WTC11 (cell line): ENCODE measurements at regions not wholly inside any gene's neighbourhood (a gene's known extent, or its start where the extent isn't known, plus 50 kb on each side); places are given as distances from the start of the nearest gene placed in this dataset.

ENCODE experiments used
- ATAC-seq: fragments of 200-7000 bp; cut with Tn5 transposase; 2 replicates; pipeline ENCODE4 v1.10.0; 2021; ENCODE audit warnings: mild to moderate bottlenecking, moderate library complexity
- CTCF ChIA-PET: fragments of 300-600 bp; sonication (Branson Sonifier 250); formaldehyde crosslinking; loops from one replicate; lab custom pipeline; 2021; ENCODE audit warnings: antibody characterized with exemption; lab: Charles Lee
- POLR2A ChIA-PET: fragments of 350-600 bp; sonication (Branson Sonifier 250); formaldehyde crosslinking; loops from one replicate; lab custom pipeline; 2021; ENCODE audit warnings: antibody characterized with exemption; lab: Charles Lee
- DNase-seq: peaks from one replicate; pipeline ENCODE4 v3.0.0; 2021; ENCODE audit warnings: low spot score
- H3K27ac Mint-ChIP-seq: 2 replicates; pipeline ENCODE4 v1.8.0; 2021; ENCODE audit warnings: mixed read lengths
- H3K27me3 Mint-ChIP-seq: 2 replicates; pipeline ENCODE4 v1.8.0; 2021; ENCODE audit warnings: low read depth, mild to moderate bottlenecking, moderate library complexity, mixed read lengths
- H3K36me3 Mint-ChIP-seq: 2 replicates; pipeline ENCODE4 v1.8.0; 2021; ENCODE audit warnings: mixed read lengths
- H3K4me1 Mint-ChIP-seq: 2 replicates; pipeline ENCODE4 v1.8.0; 2022; ENCODE audit warnings: mixed read lengths
- H3K4me3 Mint-ChIP-seq: 2 replicates; pipeline ENCODE4 v1.8.0; 2021; ENCODE audit warnings: mild to moderate bottlenecking, moderate library complexity, mixed read lengths
- H3K9me3 Mint-ChIP-seq: 2 replicates; pipeline ENCODE4 v1.8.0; 2021; ENCODE audit warnings: mixed read lengths
- AR ChIP-seq: fragments of 250-450 bp; sonication (Bioruptor Pico); IDR thresholded peaks from 2 replicates; pipeline ENCODE4 v1.9.0; 2021; ENCODE audit warnings: mild to moderate bottlenecking
- CBFB ChIP-seq: sonication (generic); formaldehyde crosslinking; IDR thresholded peaks from 2 replicates; pipeline ENCODE4 v1.8.1; 2022; ENCODE audit warnings: mild to moderate bottlenecking, low read depth, missing genetic modification reagents
- EMX1 ChIP-seq: fragments of 250-450 bp; sonication (Bioruptor Pico); IDR thresholded peaks from 2 replicates; pipeline ENCODE4 v1.8.0; 2021; ENCODE audit warnings: mild to moderate bottlenecking
- ESRRA ChIP-seq: sonication (generic); formaldehyde crosslinking; IDR thresholded peaks from 2 replicates; pipeline ENCODE4 v1.8.1; 2022; ENCODE audit warnings: mild to moderate bottlenecking, missing genetic modification reagents, borderline replicate concordance
- GABPB1 ChIP-seq: sonication (generic); formaldehyde crosslinking; IDR thresholded peaks from 2 replicates; pipeline ENCODE4 v1.8.1; 2023; ENCODE audit warnings: mild to moderate bottlenecking, missing genetic modification reagents
- GRHL2 ChIP-seq: fragments of 250-450 bp; sonication (Bioruptor Pico); IDR thresholded peaks from 2 replicates; pipeline ENCODE4 v1.8.0; 2022; ENCODE audit warnings: mild to moderate bottlenecking, moderate library complexity; ENCODE audit not compliant: insufficient replicate concordance, severe bottlenecking
- GTF2I ChIP-seq: fragments of 250-450 bp; sonication (Bioruptor Pico); conservative IDR thresholded peaks from 2 replicates; pipeline ENCODE4 v1.4.0; 2021; ENCODE audit warnings: mild to moderate bottlenecking
- HMGA2 ChIP-seq: fragments of 250-450 bp; sonication (Bioruptor Pico); IDR thresholded peaks from 2 replicates; pipeline ENCODE4 v1.4.0; 2021; ENCODE audit warnings: mild to moderate bottlenecking, moderate library complexity
- IRF2 ChIP-seq: sonication (generic); formaldehyde crosslinking; IDR thresholded peaks from 2 replicates; pipeline ENCODE4 v1.8.0; 2022; ENCODE audit warnings: low read depth, missing genetic modification reagents, borderline replicate concordance
- JAZF1 ChIP-seq: fragments of 250-450 bp; sonication (Bioruptor Pico); IDR thresholded peaks from 2 replicates; pipeline ENCODE4 v1.9.0; 2021; ENCODE audit warnings: moderate library complexity, mild to moderate bottlenecking, inconsistent platforms
- JUN ChIP-seq: sonication (generic); formaldehyde crosslinking; IDR thresholded peaks from 2 replicates; pipeline ENCODE4 v1.8.0; 2023; ENCODE audit warnings: mild to moderate bottlenecking, missing genetic modification reagents
- MLX ChIP-seq: sonication (generic); formaldehyde crosslinking; IDR thresholded peaks from 2 replicates; pipeline ENCODE4 v1.8.1; 2023; ENCODE audit warnings: mild to moderate bottlenecking, missing genetic modification reagents, moderate library complexity
- NFATC4 ChIP-seq: fragments of 250-450 bp; sonication (Bioruptor Pico); IDR thresholded peaks from 2 replicates; pipeline ENCODE4 v1.9.0; 2021; ENCODE audit warnings: mild to moderate bottlenecking
- NR1H2 ChIP-seq: sonication (generic); formaldehyde crosslinking; IDR thresholded peaks from 2 replicates; pipeline ENCODE4 v1.9.0; 2021; ENCODE audit warnings: mild to moderate bottlenecking, moderate library complexity, missing genetic modification reagents
- NR2C2 ChIP-seq: sonication (generic); formaldehyde crosslinking; IDR thresholded peaks from 2 replicates; pipeline ENCODE4 v1.8.0; 2022; ENCODE audit warnings: mild to moderate bottlenecking, missing genetic modification reagents
- OVOL2 ChIP-seq: fragments of 250-450 bp; sonication (Bioruptor Pico); IDR thresholded peaks from 2 replicates; pipeline ENCODE4 v1.9.0; 2021; ENCODE audit warnings: mild to moderate bottlenecking, borderline replicate concordance
- PREB ChIP-seq: sonication (generic); formaldehyde crosslinking; IDR thresholded peaks from 2 replicates; pipeline ENCODE4 v1.8.1; 2022; ENCODE audit warnings: mild to moderate bottlenecking, missing genetic modification reagents, moderate library complexity, borderline replicate concordance
- PRRX2 ChIP-seq: fragments of 250-450 bp; sonication (Bioruptor Pico); IDR thresholded peaks from 2 replicates; pipeline ENCODE4 v1.8.0; 2021; ENCODE audit warnings: mild to moderate bottlenecking
- RORB ChIP-seq: fragments of 250-450 bp; sonication (Bioruptor Pico); IDR thresholded peaks from 2 replicates; pipeline ENCODE4 v1.9.0; 2021; ENCODE audit warnings: mild to moderate bottlenecking
- SMAD3 ChIP-seq: sonication (generic); formaldehyde crosslinking; IDR thresholded peaks from 2 replicates; pipeline ENCODE4 v1.8.0; 2022; ENCODE audit warnings: missing genetic modification reagents, mild to moderate bottlenecking, borderline replicate concordance
- TCF7 ChIP-seq: sonication (generic); formaldehyde crosslinking; IDR thresholded peaks from 2 replicates; pipeline ENCODE4 v1.8.0; 2022; ENCODE audit warnings: mild to moderate bottlenecking, low read depth, missing genetic modification reagents, moderate library complexity
- TEAD4 ChIP-seq: sonication (generic); formaldehyde crosslinking; IDR thresholded peaks from 2 replicates; pipeline ENCODE4 v1.8.0; 2022; ENCODE audit warnings: mild to moderate bottlenecking, missing genetic modification reagents
- ZBTB21 ChIP-seq: sonication (generic); formaldehyde crosslinking; IDR thresholded peaks from 2 replicates; pipeline ENCODE4 v1.8.1; 2023; ENCODE audit warnings: mild to moderate bottlenecking, missing genetic modification reagents, borderline replicate concordance
- ZMAT4 ChIP-seq: fragments of 250-450 bp; sonication (Bioruptor Pico); IDR thresholded peaks from 2 replicates; pipeline ENCODE4 v1.9.0; 2021; ENCODE audit warnings: mild to moderate bottlenecking
- ZNF219 ChIP-seq: sonication (generic); formaldehyde crosslinking; IDR thresholded peaks from 2 replicates; pipeline ENCODE4 v1.8.0; 2023; ENCODE audit warnings: missing genetic modification reagents, mild to moderate bottlenecking, borderline replicate concordance
- ZNF232 ChIP-seq: sonication (generic); formaldehyde crosslinking; IDR thresholded peaks from 2 replicates; pipeline ENCODE4 v1.8.0; 2022; ENCODE audit warnings: mild to moderate bottlenecking, missing genetic modification reagents
- ZNF396 ChIP-seq: fragments of 250-450 bp; sonication (Bioruptor Pico); IDR thresholded peaks from 2 replicates; pipeline ENCODE4 v1.8.0; 2021; ENCODE audit warnings: mild to moderate bottlenecking, moderate library complexity, borderline replicate concordance
- TF ChIP-seq, protein P1 (sequence below): sonication (generic); formaldehyde crosslinking; IDR thresholded peaks from 2 replicates; pipeline ENCODE4 v1.8.1; 2023; ENCODE audit warnings: mild to moderate bottlenecking, missing genetic modification reagents
- TF ChIP-seq, protein P2 (sequence below): sonication (generic); formaldehyde crosslinking; IDR thresholded peaks from 2 replicates; pipeline ENCODE4 v1.8.0; 2022; ENCODE audit warnings: mild to moderate bottlenecking, missing genetic modification reagents
- TF ChIP-seq, protein P3 (sequence below): sonication (generic); formaldehyde crosslinking; conservative IDR thresholded peaks from 2 replicates; pipeline ENCODE4 v1.8.1; 2022; ENCODE audit warnings: mild to moderate bottlenecking, missing genetic modification reagents
- TF ChIP-seq, protein P4 (sequence below): sonication (generic); formaldehyde crosslinking; IDR thresholded peaks from 2 replicates; pipeline ENCODE4 v1.8.1; 2023; ENCODE audit warnings: mild to moderate bottlenecking, moderate library complexity, missing genetic modification reagents

DNA sequence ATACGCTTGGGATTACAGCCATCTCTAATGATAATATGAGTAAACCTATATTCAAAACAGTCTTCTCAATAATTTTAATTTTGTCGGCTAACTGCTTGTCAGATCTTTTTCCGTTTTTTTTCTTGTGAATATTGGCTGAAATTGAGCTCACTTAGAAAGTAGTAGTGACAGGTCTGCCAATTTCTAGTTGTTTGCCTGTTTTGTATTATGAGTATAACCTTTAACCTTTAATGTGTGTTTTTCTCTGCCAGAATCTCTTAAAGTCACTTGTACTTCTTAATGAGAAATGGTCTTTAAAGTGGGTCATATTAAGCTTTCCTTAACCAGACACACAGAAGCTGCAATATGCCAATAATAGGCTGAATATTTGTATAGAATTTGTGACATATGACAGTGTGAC is 511.0 kb downstream of the CSNK1G3 start:
- H3K27me3 Mint-ChIP-seq = no peaks in the 10 kb centered on the region

DNA sequence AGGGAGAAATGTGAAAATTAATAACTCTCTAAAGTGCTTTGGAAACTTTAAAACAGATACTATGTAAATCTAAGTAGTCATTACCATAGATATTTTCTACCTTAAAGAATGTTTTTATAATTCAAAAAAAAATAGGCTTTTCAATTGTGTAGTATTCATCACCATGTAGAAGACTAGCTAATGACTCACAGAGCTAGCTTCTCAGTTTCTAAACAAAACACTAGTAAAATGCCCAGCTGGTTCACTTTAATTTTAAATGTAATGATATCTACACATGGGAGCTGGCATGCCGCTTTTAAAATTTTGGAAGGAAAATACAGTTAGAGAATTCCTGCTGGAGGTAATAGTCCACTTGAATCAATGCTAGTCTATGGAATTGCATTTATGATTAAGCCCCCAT is 509.8 kb downstream of the CSNK1G3 start:
- ChIA-PET CTCF (interaction anchor here (0.6 to 1.3 kb wide), 5 partner anchors 21 to 1814 kb away, joined by 3 to 4 read pairs (median 3); no protein-coding TSS in a partner anchor), POLR2A (no interaction called here)
- DNase-seq (no peak), ATAC-seq (no peak)
- Mint-ChIP-seq H3K9me3 (peaks cover 28% of the 10 kb centered on the region), H3K4me3 (no peak overlapping the region), H3K4me1 (peaks cover 14% of the 10 kb centered on the region), H3K27ac (no peak overlapping the region), H3K36me3 (peaks cover 18% of the 10 kb centered on the region), H3K27me3 (no peaks in the 10 kb centered on the region)
- TF ChIP-seq ZNF232 (CRISPR knock-in tag) (no peak), SMAD3 (CRISPR knock-in tag) (no peak), OVOL2 (CRISPR knock-in tag) (no peak), ZNF219 (CRISPR knock-in tag) (no peak), HMGA2 (CRISPR knock-in tag) (no peak), NR1H2 (CRISPR knock-in tag) (no peak), IRF2 (CRISPR knock-in tag) (no peak), EMX1 (CRISPR knock-in tag) (no peak), ZNF396 (CRISPR knock-in tag) (no peak), NFATC4 (no peak), PREB (CRISPR knock-in tag) (no peak), ZMAT4 (no peak)
- TF ChIP-seq, protein P1, sequence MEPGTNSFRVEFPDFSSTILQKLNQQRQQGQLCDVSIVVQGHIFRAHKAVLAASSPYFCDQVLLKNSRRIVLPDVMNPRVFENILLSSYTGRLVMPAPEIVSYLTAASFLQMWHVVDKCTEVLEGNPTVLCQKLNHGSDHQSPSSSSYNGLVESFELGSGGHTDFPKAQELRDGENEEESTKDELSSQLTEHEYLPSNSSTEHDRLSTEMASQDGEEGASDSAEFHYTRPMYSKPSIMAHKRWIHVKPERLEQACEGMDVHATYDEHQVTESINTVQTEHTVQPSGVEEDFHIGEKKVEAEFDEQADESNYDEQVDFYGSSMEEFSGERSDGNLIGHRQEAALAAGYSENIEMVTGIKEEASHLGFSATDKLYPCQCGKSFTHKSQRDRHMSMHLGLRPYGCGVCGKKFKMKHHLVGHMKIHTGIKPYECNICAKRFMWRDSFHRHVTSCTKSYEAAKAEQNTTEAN (CRISPR knock-in tag) = no peak

More for the DNA sequence above, 511.0 kb downstream of the CSNK1G3 start:
- Mint-ChIP-seq H3K27ac (no peak overlapping the region), H3K36me3 (peaks cover 18% of the 10 kb centered on the region), H3K4me1 (peaks cover 14% of the 10 kb centered on the region), H3K4me3 (no peak overlapping the region), H3K9me3 (peaks cover 34% of the 10 kb centered on the region)
- ATAC-seq (no peak), DNase-seq (no peak)
- ChIA-PET CTCF (no interaction called here), POLR2A (no interaction called here)
- TF ChIP-seq JAZF1 (CRISPR knock-in tag) = no peak
- TF ChIP-seq ZNF219 (CRISPR knock-in tag) = no peak
- TF ChIP-seq MLX = no peak
- TF ChIP-seq GABPB1 (CRISPR knock-in tag) = no peak
- TF ChIP-seq GRHL2 = no peak
- no peak for TF ChIP-seq RORB (CRISPR knock-in tag)
- TF ChIP-seq TEAD4 (CRISPR knock-in tag) = no peak
- TF ChIP-seq, protein P2, sequence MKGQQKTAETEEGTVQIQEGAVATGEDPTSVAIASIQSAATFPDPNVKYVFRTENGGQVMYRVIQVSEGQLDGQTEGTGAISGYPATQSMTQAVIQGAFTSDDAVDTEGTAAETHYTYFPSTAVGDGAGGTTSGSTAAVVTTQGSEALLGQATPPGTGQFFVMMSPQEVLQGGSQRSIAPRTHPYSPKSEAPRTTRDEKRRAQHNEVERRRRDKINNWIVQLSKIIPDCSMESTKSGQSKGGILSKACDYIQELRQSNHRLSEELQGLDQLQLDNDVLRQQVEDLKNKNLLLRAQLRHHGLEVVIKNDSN (CRISPR knock-in tag) = no peak
- TF ChIP-seq GTF2I (CRISPR knock-in tag) = no peak
- TF ChIP-seq JUN = no peak
- no peak for TF ChIP-seq EMX1 (CRISPR knock-in tag)
- TF ChIP-seq NR2C2 (CRISPR knock-in tag) = no peak
- no peak for TF ChIP-seq PRRX2 (CRISPR knock-in tag)
- no peak for TF ChIP-seq AR (CRISPR knock-in tag)
- TF ChIP-seq, protein P3, sequence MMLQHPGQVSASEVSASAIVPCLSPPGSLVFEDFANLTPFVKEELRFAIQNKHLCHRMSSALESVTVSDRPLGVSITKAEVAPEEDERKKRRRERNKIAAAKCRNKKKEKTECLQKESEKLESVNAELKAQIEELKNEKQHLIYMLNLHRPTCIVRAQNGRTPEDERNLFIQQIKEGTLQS (CRISPR knock-in tag) = no peak
- TF ChIP-seq CBFB = no peak
- TF ChIP-seq ESRRA (CRISPR knock-in tag) = no peak
- TF ChIP-seq, protein P4, sequence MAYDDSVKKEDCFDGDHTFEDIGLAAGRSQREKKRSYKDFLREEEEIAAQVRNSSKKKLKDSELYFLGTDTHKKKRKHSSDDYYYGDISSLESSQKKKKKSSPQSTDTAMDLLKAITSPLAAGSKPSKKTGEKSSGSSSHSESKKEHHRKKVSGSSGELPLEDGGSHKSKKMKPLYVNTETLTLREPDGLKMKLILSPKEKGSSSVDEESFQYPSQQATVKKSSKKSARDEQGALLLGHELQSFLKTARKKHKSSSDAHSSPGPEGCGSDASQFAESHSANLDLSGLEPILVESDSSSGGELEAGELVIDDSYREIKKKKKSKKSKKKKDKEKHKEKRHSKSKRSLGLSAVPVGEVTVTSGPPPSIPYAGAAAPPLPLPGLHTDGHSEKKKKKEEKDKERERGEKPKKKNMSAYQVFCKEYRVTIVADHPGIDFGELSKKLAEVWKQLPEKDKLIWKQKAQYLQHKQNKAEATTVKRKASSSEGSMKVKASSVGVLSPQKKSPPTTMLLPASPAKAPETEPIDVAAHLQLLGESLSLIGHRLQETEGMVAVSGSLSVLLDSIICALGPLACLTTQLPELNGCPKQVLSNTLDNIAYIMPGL (CRISPR knock-in tag) = no peak
- no peak for TF ChIP-seq ZBTB21 (CRISPR knock-in tag)
- no peak for TF ChIP-seq TCF7
